IMR-90 (cell line): ENCODE measurements at regions not wholly inside any gene's neighbourhood (a gene's known extent, or its start where the extent isn't known, plus 50 kb on each side); places are given as distances from the start of the nearest gene placed in this dataset.
A peak's percentile ranks its signal among the peaks of the same experiment; 100 is the strongest.

ENCODE experiments used
- ATAC-seq: fragments of 200-7000 bp; cut with Tn5 transposase; 2 replicates; pipeline ENCODE4 v1.9.1; 2020; ENCODE audit warnings: low read depth, mild to moderate bottlenecking, moderate library complexity
- BruUV-seq: library from RNA; stranded (reverse); fragments of 400-500 nt; replicated peaks from 2 replicates; lab custom pipeline; 2021; lab: Mats Ljungman, UMichigan
- CTCF ChIA-PET: fragments of 300-600 bp; formaldehyde crosslinking; extraction: SDS; loops from one replicate; lab custom pipeline; 2021; ENCODE audit warnings: antibody characterized with exemption; lab: Yijun Ruan, JAX
- POLR2A ChIA-PET: fragments of 300-600 bp; sonication (Branson Sonifier 250); formaldehyde crosslinking; loops from one replicate; lab custom pipeline; 2022; ENCODE audit warnings: antibody characterized with exemption; ENCODE audit not compliant: unreplicated experiment; lab: Charles Lee
- DNase-seq: peaks from one replicate; pipeline ENCODE4 v3.0.0; 2013
- H2AFZ ChIP-seq: replicated peaks from 2 replicates; pipeline ENCODE3; 2013; ENCODE audit warnings: low read length, mild to moderate bottlenecking; ENCODE audit not compliant: poor library complexity
- H2AK5ac ChIP-seq: 2 replicates; pipeline ENCODE4 v1.6.1; 2013; ENCODE audit warnings: low read depth, low read length, inconsistent platforms
- H2AK9ac ChIP-seq: replicated peaks from 2 replicates; pipeline ENCODE3; 2013; ENCODE audit warnings: mild to moderate bottlenecking, low read depth, low read length, moderate library complexity; ENCODE audit not compliant: poor library complexity
- H2BK120ac ChIP-seq: 2 replicates; pipeline ENCODE4 v1.6.1; 2013; ENCODE audit warnings: low read depth, low read length, inconsistent platforms
- H2BK15ac ChIP-seq: 3 replicates; pipeline ENCODE4 v1.6.1; 2013; ENCODE audit warnings: low read depth, low read length, inconsistent platforms
- H2BK20ac ChIP-seq: 2 replicates; pipeline ENCODE4 v1.6.1; 2013; ENCODE audit warnings: low read depth, mild to moderate bottlenecking, inconsistent platforms, low read length, moderate library complexity
- H2BK5ac ChIP-seq: 2 replicates; pipeline ENCODE4 v1.6.1; 2013; ENCODE audit warnings: mild to moderate bottlenecking, low read depth, low read length, inconsistent platforms; ENCODE audit not compliant: poor library complexity, severe bottlenecking
- H3K14ac ChIP-seq: replicated peaks from 2 replicates; pipeline ENCODE4 v1.6.1; 2013; ENCODE audit warnings: low read depth, low read length, inconsistent platforms
- H3K18ac ChIP-seq: 2 replicates; pipeline ENCODE4 v1.6.1; 2013; ENCODE audit warnings: low read depth, low read length, control low read depth
- H3K23ac ChIP-seq: 2 replicates; pipeline ENCODE4 v1.6.1; 2013; ENCODE audit warnings: low read depth, low read length, inconsistent platforms
- H3K27ac ChIP-seq: 2 replicates; pipeline ENCODE4 v1.5.1; 2013; ENCODE audit warnings: mild to moderate bottlenecking, control low read depth, low read length; ENCODE audit not compliant: insufficient read depth
- H3K27me3 ChIP-seq: 2 replicates; pipeline ENCODE4 v1.6.1; 2013; ENCODE audit warnings: low read length; ENCODE audit not compliant: control insufficient read depth, insufficient read depth
- H3K36me3 ChIP-seq: 2 replicates; pipeline ENCODE4 v1.6.1; 2013; ENCODE audit warnings: low read length, mixed read lengths; ENCODE audit not compliant: control insufficient read depth, insufficient read depth
- H3K4ac ChIP-seq: 2 replicates; pipeline ENCODE4 v1.6.1; 2013; ENCODE audit warnings: low read depth, low read length, inconsistent platforms
- H3K4me1 ChIP-seq: 2 replicates; pipeline ENCODE4 v1.6.1; 2013; ENCODE audit warnings: low read length, mixed read lengths; ENCODE audit not compliant: control insufficient read depth, insufficient read depth
- H3K4me2 ChIP-seq: 2 replicates; pipeline ENCODE4 v1.6.1; 2013; ENCODE audit warnings: low read depth, mild to moderate bottlenecking, control low read depth, low read length, moderate library complexity
- H3K4me3 ChIP-seq: 2 replicates; pipeline ENCODE4 v1.5.1; 2013; ENCODE audit warnings: low read depth, mild to moderate bottlenecking, control low read depth, low read length, moderate library complexity; ENCODE audit not compliant: insufficient read depth
- H3K56ac ChIP-seq: 2 replicates; pipeline ENCODE4 v1.6.1; 2013; ENCODE audit warnings: low read length, inconsistent platforms; ENCODE audit not compliant: insufficient read depth; ENCODE audit errors: extremely low read depth
- H3K79me1 ChIP-seq, 2 experiments: 2 replicates each; pipeline ENCODE4 v1.6.1; 2013; ENCODE audit warnings: low read length in 2 of 2, inconsistent platforms in 1 of 2, low read depth in 1 of 2
- H3K9ac ChIP-seq: 2 replicates; pipeline ENCODE4 v1.6.1; 2013; ENCODE audit warnings: low read depth, low read length, control low read depth
- H3K9me1 ChIP-seq: 2 replicates; pipeline ENCODE4 v1.6.1; 2013; ENCODE audit warnings: low read length, inconsistent platforms; ENCODE audit not compliant: insufficient read depth
- H3K9me3 ChIP-seq: 2 replicates; pipeline ENCODE4 v1.6.1; 2013; ENCODE audit warnings: low read length; ENCODE audit not compliant: control insufficient read depth, insufficient read depth
- H4K20me1 ChIP-seq: 2 replicates; pipeline ENCODE4 v1.6.1; 2013; ENCODE audit warnings: low read length, inconsistent platforms; ENCODE audit not compliant: insufficient read depth
- H4K5ac ChIP-seq: 2 replicates; pipeline ENCODE4 v1.6.1; 2013; ENCODE audit warnings: mild to moderate bottlenecking, low read depth, low read length, control low read depth
- H4K8ac ChIP-seq, 2 experiments: 2 replicates each; pipeline ENCODE4 v1.6.1; 2013; ENCODE audit warnings: low read depth in 2 of 2, low read length in 2 of 2, control low read depth in 1 of 2, inconsistent platforms in 1 of 2
- H4K91ac ChIP-seq: 2 replicates; pipeline ENCODE4 v1.6.1; 2013; ENCODE audit warnings: low read depth, low read length, inconsistent platforms; ENCODE audit not compliant: insufficient read depth
- BHLHE40 ChIP-seq: fragments of 150-350 bp; IDR thresholded peaks from 2 replicates; pipeline ENCODE4 v1.6.1; 2016; ENCODE audit warnings: mild to moderate bottlenecking, low read depth, low read length
- CHD1 ChIP-seq: IDR thresholded peaks from 2 replicates; pipeline ENCODE4 v1.6.1; 2012; ENCODE audit warnings: low read depth, low read length, improper control_type of control experiment
- ELK1 ChIP-seq: fragments of 150-350 bp; IDR thresholded peaks from 2 replicates; pipeline ENCODE4 v1.6.1; 2016; ENCODE audit warnings: low read depth, mild to moderate bottlenecking, low read length, moderate library complexity, borderline replicate concordance
- FOS ChIP-seq: fragments of 150-350 bp; IDR thresholded peaks from 2 replicates; pipeline ENCODE4 v1.6.1; 2016; ENCODE audit warnings: low read depth, low read length
- MAFK ChIP-seq: IDR thresholded peaks from 2 replicates; pipeline ENCODE4 v1.6.1; 2012; ENCODE audit warnings: low read depth, low read length, improper control_type of control experiment
- MXI1 ChIP-seq: IDR thresholded peaks from 2 replicates; pipeline ENCODE4 v1.6.1; 2012; ENCODE audit warnings: low read depth, mild to moderate bottlenecking, low read length, moderate library complexity, borderline replicate concordance
- NFE2L2 ChIP-seq: fragments of 150-350 bp; IDR thresholded peaks from 2 replicates; pipeline ENCODE4 v1.6.1; 2016; ENCODE audit warnings: low read depth, mild to moderate bottlenecking, low read length
- POLR2A ChIP-seq: IDR thresholded peaks from 2 replicates; pipeline ENCODE4 v1.6.1; 2012; ENCODE audit warnings: mild to moderate bottlenecking, low read depth, low read length
- RAD21 ChIP-seq: IDR thresholded peaks from 2 replicates; pipeline ENCODE4 v1.6.1; 2012; ENCODE audit warnings: low read length, improper control_type of control experiment
- RCOR1 ChIP-seq: IDR thresholded peaks from 2 replicates; pipeline ENCODE4 v1.6.1; 2012; ENCODE audit warnings: mild to moderate bottlenecking, low read length, improper control_type of control experiment; ENCODE audit not compliant: insufficient replicate concordance
- RFX5 ChIP-seq: IDR thresholded peaks from 2 replicates; pipeline ENCODE4 v1.8.0; 2012; ENCODE audit warnings: low read depth, mild to moderate bottlenecking, low read length, moderate library complexity
- SMC3 ChIP-seq: fragments of 150-350 bp; IDR thresholded peaks from 2 replicates; pipeline ENCODE4 v1.6.1; 2016; ENCODE audit warnings: low read depth, mild to moderate bottlenecking, antibody characterized with exemption, low read length, moderate library complexity
- WGBS, 2 experiments: methylation state at CpG; one replicate each; pipeline versions ENCODE4 v1.1.5 to v1.1.7; 2013; ENCODE audit warnings: missing lambda C conversion rate in 2 of 2; ENCODE audit not compliant: insufficient read length in 1 of 2; ENCODE audit errors: extremely low coverage in 2 of 2; 5-methylcytosine and 5-hydroxymethylcytosine counted together
- dilution Hi-C: fragments of 300-500 bp; cut with HindIII; formaldehyde crosslinking; loops from one replicate; pipeline ENCODE4 v1.14.3; 2018; ENCODE audit warnings: low sequenced_read_pairs; ENCODE audit not compliant: unreplicated experiment
- in situ Hi-C: fragments of 300-500 bp; cut with MboI; formaldehyde crosslinking; loops from 3 replicates; pipeline ENCODE4 v1.14.3; 2019; ENCODE audit warnings: low sequenced_read_pairs, inconsistent platforms, mixed read lengths
- intact Hi-C: fragments of 100-400 bp; cut with micrococcal nuclease; formaldehyde crosslinking; loops from 2 replicates; pipeline ENCODE4 v1.10.0; 2022

- TF ChIP-seq MAFK = no peak
- TF ChIP-seq SMC3 = no peak
- no peak for TF ChIP-seq FOS
- TF ChIP-seq POLR2A = no peak
- TF ChIP-seq RAD21 = no peak
- TF ChIP-seq CHD1 = no peak
- no peak for TF ChIP-seq RFX5
- no peak for TF ChIP-seq NFE2L2
- TF ChIP-seq MXI1 = no peak
- TF ChIP-seq ELK1 = no peak
- TF ChIP-seq BHLHE40 = no peak
- no peak for TF ChIP-seq RCOR1
- ChIA-PET POLR2A (no interaction called here), CTCF (no interaction called here)
- Histone ChIP-seq H2AK5ac (peak overlapping the region; percentile 93), H2AK9ac (peak overlapping the region; percentile 48), H3K27ac (peak overlapping the region; percentile 71), H3K36me3 (no peaks in the 10 kb centered on the region), H3K18ac (peak overlapping the region; percentile 81; the same call in 1 of the 2 replicates), H3K23ac (peak overlapping the region; percentile 60), H3K9me3 (no peaks in the 10 kb centered on the region), H2BK15ac (peak overlapping the region; percentile 90; the same call in 2 of the 3 replicates), H4K91ac (peak overlapping the region; percentile 92), H2BK5ac (peak overlapping the region; percentile 84), H2AFZ (peak overlapping the region; percentile 68), H4K20me1 (no peaks in the 10 kb centered on the region), H2BK20ac (peak overlapping the region; percentile 88; the same call in 1 of the 2 replicates), H3K4me2 (no peak overlapping the region), H3K4me1 (peaks cover 21% of the 10 kb centered on the region), H4K8ac (peak overlapping the region; percentile 64 to 67), H3K9me1 (peaks cover 36% of the 10 kb centered on the region), H2BK120ac (peak overlapping the region; percentile 94), H4K5ac (peak overlapping the region; percentile 62; the same call in 1 of the 2 replicates), H3K14ac (peak overlapping the region; percentile 86; the same call in 1 of the 2 replicates), H3K79me1 (no peaks in the 10 kb centered on the region), H3K27me3 (no peaks in the 10 kb centered on the region), H3K4ac (peak overlapping the region; percentile 88), H3K9ac (no peak overlapping the region), H3K4me3 (no peak overlapping the region), H3K56ac (no peak overlapping the region)
- intact Hi-C loops (no loop called here), dilution Hi-C loops (loop anchor here (25.0 kb wide), 1 partner anchor 105 kb away; no protein-coding TSS in a partner anchor), in situ Hi-C loops (no loop called here)
- no TSS peak for BruUV-seq
- no peak for DNase-seq
- ATAC-seq = no peak
- WGBS, 2 experiments = 99% methylated on average over 9 of the region's 9 CpGs; no CpG with 5 or more reads in 1 of the 2 experiments
These were observed 122.3 kb upstream of the IRF2BP2 start for GRCh38 chr1:234732260-234732659.
